Spleen (tissue), 7 donors: ENCODE measurements at regions not wholly inside any gene's neighbourhood (a gene's known extent, or its start where the extent isn't known, plus 50 kb on each side); places are given as distances from the start of the nearest gene placed in this dataset.

Experiments
- POLR2A ChIP-seq, 3 donors: fragments of 450-650 bp; IDR thresholded peaks; one replicate each; pipeline ENCODE4 v1.5.1; 2017; ENCODE audit warnings: antibody characterized with exemption in 3 of 3, mild to moderate bottlenecking in 1 of 3
- POLR2AphosphoS5 ChIP-seq, 3 donors: sonication (generic); formaldehyde crosslinking; IDR thresholded peaks; one replicate each; pipeline ENCODE4 v1.5.1; 2017; ENCODE audit warnings: antibody characterized with exemption in 3 of 3
- TF ChIP-seq, protein P1 (sequence below), 11 experiments: fragments of 200-600 bp in 7 of 11; fragments of 450-650 bp in 4 of 11; sonication (generic) in 4 of 11; IDR thresholded peaks in 8 of 11; conservative IDR thresholded peaks in 3 of 11; 1 replicate in 7 of 11; 2 replicates in 4 of 11; pipeline versions ENCODE4 v1.4.0 to v1.8.0; 2016 to 2021; ENCODE audit warnings: antibody characterized with exemption in 11 of 11, inconsistent platforms in 4 of 11, mild to moderate bottlenecking in 1 of 11
- donor health status: DM: no; HTN: no; CAD: no; lungs with moderate emphysema.
- donor health status: DM: no; HTN: no; CAD: no.
- donor health status: DM: no; HTN: no; CAD: no.

DNA sequence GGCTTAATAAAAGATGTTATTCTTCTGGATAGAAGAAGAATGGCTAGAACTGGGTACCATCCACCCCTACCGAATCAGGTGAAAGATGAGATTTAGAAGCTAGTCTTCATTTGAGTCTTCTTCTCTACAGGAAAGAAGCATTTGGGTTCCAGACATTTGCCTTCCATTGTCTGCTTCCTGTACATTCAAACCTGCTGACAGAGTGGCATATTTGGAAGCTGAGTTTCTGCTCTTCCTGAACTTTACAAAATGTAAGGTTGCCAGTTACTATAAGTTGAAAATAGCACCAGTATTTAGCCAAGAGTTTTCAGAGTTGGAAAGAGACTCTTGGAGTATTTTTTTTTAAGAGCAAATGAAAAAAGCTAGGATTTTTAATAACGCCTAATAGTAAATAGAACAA lies 525.4 kb upstream of the TLE4 start:
- TF ChIP-seq POLR2AphosphoS5 (IDR thresholded peaks at IDR 0.05) (no peak), POLR2A (IDR thresholded peaks at IDR 0.05) (no peak)
- TF ChIP-seq, protein P1, sequence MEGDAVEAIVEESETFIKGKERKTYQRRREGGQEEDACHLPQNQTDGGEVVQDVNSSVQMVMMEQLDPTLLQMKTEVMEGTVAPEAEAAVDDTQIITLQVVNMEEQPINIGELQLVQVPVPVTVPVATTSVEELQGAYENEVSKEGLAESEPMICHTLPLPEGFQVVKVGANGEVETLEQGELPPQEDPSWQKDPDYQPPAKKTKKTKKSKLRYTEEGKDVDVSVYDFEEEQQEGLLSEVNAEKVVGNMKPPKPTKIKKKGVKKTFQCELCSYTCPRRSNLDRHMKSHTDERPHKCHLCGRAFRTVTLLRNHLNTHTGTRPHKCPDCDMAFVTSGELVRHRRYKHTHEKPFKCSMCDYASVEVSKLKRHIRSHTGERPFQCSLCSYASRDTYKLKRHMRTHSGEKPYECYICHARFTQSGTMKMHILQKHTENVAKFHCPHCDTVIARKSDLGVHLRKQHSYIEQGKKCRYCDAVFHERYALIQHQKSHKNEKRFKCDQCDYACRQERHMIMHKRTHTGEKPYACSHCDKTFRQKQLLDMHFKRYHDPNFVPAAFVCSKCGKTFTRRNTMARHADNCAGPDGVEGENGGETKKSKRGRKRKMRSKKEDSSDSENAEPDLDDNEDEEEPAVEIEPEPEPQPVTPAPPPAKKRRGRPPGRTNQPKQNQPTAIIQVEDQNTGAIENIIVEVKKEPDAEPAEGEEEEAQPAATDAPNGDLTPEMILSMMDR (IDR thresholded peaks at IDR 0.05 in 8 of 11, conservative IDR thresholded peaks at IDR 0.05 in 3 of 11): no peak
